Ishikawa (cell line): ENCODE measurements at regions not wholly inside any gene's neighbourhood (a gene's known extent, or its start where the extent isn't known, plus 50 kb on each side); places are given as distances from the start of the nearest gene placed in this dataset.

Source experiments
- EP300 ChIP-seq: IDR thresholded peaks from 2 replicates; pipeline ENCODE4 v1.6.1; 2012; ENCODE audit warnings: borderline replicate concordance
- RAD21 ChIP-seq: IDR thresholded peaks from 2 replicates; pipeline ENCODE4 v1.6.1; 2012; ENCODE audit warnings: low read depth
- TEAD4 ChIP-seq: IDR thresholded peaks from 2 replicates; pipeline ENCODE4 v1.6.1; 2012
- TF ChIP-seq, protein P1 (sequence below): IDR thresholded peaks from 2 replicates; pipeline ENCODE4 v1.6.1; 2012
- TF ChIP-seq, protein P2 (sequence below): IDR thresholded peaks from 2 replicates; pipeline ENCODE4 v1.6.1; 2012; ENCODE audit warnings: low read depth, mild to moderate bottlenecking

DNA sequence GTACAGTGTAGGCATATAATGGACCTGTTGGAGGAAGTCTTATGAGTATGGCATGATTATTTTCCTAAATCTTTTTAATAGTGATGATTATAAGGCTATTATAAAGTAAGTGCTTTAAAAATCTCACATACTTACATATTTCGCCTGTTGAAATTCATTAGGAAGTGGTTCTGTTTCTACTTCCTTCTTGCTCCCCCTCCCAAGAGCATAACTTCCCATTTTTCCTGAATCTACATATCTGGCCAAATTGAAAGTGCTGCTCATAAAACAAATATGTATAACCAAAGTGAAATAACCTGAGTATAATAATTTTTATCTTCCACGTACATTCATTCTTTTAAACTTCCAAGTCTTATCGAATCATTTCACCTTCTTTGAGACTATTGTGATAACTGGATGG is 455.6 kb upstream of the SEL1L start:
- no peak for TF ChIP-seq TEAD4
- no peak for TF ChIP-seq RAD21
- TF ChIP-seq, protein P1, sequence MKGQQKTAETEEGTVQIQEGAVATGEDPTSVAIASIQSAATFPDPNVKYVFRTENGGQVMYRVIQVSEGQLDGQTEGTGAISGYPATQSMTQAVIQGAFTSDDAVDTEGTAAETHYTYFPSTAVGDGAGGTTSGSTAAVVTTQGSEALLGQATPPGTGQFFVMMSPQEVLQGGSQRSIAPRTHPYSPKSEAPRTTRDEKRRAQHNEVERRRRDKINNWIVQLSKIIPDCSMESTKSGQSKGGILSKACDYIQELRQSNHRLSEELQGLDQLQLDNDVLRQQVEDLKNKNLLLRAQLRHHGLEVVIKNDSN, result no peak
- TF ChIP-seq, protein P2, sequence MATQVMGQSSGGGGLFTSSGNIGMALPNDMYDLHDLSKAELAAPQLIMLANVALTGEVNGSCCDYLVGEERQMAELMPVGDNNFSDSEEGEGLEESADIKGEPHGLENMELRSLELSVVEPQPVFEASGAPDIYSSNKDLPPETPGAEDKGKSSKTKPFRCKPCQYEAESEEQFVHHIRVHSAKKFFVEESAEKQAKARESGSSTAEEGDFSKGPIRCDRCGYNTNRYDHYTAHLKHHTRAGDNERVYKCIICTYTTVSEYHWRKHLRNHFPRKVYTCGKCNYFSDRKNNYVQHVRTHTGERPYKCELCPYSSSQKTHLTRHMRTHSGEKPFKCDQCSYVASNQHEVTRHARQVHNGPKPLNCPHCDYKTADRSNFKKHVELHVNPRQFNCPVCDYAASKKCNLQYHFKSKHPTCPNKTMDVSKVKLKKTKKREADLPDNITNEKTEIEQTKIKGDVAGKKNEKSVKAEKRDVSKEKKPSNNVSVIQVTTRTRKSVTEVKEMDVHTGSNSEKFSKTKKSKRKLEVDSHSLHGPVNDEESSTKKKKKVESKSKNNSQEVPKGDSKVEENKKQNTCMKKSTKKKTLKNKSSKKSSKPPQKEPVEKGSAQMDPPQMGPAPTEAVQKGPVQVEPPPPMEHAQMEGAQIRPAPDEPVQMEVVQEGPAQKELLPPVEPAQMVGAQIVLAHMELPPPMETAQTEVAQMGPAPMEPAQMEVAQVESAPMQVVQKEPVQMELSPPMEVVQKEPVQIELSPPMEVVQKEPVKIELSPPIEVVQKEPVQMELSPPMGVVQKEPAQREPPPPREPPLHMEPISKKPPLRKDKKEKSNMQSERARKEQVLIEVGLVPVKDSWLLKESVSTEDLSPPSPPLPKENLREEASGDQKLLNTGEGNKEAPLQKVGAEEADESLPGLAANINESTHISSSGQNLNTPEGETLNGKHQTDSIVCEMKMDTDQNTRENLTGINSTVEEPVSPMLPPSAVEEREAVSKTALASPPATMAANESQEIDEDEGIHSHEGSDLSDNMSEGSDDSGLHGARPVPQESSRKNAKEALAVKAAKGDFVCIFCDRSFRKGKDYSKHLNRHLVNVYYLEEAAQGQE, result no peak
- no peak for TF ChIP-seq EP300
